OCI-M1 (cell line): ENCODE measurements at regions not wholly inside any gene's neighbourhood (a gene's known extent, or its start where the extent isn't known, plus 50 kb on each side); places are given as distances from the start of the nearest gene placed in this dataset.
"Not testable (repeated sequence)": the region's sequence is repeated elsewhere in the genome, so short reads cannot be mapped to it uniquely, and the experiment has no call there.

Experiments
- DNase-seq: peaks from one replicate; lab custom pipeline; 2025; lab: John Stamatoyannopoulos, UW

DNA sequence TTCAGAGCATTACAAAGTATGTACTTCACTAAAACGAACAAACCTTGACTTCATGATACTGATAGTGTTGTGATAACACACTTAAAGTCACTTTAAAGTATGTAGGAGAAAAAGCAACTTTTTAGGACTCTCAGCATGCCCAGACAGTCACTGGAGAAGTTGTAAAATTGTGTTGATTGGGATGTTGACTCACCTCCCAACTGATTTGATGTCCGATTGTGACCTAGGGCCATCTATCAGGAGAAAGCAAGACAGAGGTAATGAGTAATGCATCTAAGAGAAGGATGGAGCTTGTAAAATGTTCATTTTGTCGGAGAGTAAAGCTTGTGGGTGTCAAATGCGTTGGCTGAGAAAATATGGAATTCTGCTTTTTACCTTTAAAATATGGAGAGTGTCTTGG, 135.4 kb upstream of the SEMA3D start:
- no peak for DNase-seq

DNA sequence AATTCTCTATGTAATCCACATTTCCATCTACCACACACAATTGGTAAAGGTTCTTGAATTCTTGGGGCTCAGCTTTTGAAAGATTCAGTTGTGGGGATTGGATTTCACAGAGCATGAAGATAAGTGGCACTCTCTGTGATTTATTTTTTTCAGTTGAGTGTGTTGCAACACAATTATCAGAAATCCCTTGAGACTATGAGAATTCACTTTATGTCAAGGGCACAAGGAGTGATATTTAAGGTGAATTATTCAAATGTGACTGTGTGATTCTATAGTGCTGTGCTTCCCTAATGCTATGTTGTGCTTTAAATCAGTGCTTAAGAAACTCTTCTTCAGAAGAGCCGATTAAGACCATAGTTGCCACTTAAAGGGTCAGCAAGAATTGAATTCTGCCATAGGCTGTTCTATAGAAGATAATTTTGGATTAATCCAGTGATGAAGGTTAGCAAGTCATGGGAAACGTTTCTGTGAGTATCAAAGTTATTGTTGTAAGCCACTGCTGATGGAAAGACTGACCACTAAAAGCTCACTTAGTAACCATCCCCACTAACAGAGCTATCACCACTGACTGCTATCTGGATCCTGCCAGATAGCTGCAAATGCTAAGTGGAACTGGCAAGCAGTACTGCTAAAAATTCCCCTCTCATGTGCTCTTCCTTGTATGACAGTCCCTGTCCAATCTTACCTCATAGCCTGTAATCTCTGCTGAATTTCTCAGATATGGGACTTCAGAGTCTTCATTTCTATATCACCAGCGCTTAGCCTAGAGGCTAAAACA, 134.0 kb upstream of the SEMA3D start:
- DNase-seq = peak; percentile 49

DNA sequence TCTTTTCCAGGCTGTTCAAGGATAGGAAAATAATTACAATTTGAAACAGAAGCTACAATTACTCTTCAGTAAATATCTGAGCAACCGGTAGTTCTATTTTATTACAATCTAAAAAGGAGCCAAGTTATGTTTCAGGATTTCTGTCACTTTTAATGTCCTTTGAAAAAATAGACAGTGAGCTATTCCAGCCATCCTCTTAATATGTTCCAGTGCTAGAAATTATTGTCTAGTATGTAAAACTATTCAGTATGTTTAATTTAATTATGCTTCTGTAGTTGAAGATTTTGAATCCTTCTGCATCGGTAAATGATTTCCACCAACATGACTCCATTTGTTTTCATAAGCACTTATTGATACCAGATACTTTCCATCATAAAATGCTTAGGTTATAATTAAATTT, 129.6 kb upstream of the SEMA3D start:
- no peak for DNase-seq

DNA sequence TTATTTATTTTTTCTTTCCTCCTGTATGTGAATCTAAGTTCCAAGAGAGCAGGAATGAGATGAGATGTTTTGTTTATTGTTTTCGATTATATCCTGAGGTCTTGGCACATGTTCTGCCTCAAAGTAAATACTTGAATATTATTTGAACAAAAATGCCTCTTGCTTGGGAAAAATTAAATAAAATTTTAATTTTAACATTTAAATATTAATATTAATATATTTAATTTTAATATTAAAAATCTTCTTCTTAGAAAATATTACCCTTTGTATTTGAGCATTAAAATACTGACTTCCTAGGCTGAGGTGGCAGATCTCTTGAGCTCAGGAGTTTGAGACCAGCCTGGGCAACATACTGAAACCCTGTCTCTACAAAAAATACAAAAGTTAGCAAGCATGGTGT, 123.4 kb upstream of the SEMA3D start:
- DNase-seq = no peak

DNA sequence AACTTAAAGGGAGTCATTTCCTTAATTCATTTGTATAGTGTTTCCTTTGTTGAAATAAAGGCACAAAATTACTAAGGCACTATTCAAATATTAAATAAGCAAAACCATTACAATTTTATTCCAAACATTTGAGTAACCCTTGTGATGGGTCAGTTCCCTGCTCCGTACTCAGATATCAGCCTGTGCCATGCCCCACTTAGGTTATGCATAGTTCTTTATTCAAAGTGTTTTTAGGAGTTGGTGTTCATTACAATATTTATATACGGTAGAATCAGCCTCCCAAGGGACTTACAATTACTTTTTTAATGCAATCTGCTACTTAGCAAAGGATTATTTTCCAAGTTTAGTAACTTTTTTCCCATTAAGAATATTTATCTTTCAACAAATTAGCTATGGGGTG, 119.3 kb upstream of the SEMA3D start:
- no peak for DNase-seq

DNA sequence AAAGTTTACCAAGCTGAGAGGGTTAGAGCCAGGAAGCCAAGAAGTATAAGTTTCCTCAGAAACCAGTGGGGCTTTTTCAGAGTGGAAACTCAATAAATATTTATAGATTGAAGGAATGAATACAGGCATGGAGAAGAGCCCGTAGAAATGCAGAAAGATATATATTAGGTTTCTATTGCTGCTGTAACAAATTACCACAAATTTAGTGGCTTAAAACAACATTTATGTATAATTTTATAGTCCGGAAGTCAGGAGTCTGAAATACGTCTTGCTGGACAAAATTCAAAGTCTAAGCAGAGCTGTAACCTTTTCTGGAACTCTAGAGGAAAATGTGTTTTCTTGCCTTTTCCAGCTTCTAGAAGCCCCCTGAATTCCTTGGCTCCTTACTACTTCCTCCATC, 107.3 kb upstream of the SEMA3D start:
- no peak for DNase-seq

DNA sequence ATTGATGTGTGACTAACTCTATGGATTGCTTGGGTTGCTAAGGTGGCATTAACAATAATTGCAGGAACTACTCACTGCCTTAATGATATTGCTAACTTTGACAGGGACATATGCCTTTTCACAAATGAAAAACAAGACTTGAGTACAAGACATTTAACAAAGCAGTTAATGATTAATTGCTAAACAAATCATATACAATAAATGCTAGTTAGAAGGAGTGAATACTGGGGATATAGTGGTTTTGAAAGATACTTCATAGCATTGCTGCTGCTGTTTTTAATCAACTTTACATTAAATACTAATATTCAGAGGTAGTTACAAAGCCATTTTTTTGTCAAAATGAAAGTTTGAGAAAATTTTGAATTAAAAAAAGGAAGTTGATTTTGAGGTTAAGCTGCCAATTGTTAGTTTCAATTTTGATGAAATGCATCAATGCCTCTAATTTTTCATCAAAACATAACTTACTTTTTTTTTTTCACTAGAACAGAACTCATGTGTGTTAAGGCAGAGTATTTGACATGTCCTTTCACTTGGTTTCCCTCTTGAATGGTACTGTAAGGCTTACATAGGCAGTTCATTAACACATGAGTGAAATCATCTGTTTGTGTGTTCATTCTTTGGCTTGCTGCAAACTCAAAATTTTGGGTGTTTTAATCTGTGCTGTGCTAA, 106.2 kb upstream of the SEMA3D start:
- DNase-seq = peak; percentile 48

DNA sequence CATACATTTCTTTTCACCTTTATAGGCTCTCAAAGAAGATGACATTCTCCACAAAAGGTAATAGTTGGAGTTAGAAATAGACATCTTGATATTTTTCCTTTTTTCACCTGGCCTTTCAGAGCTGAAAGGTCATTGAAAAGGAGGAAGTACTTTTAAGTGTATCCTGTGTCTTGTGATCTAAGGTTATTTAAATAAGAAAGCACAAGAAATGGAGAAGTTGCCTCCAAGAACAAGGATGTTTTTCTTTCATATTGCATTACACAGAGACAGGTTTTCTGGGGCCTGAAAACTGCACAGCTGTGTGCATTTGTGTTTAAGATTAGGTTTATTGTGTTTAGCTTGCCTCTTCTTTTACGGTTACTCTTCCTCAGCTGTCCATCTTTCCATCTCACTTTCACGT, 103.4 kb upstream of the SEMA3D start:
- peak; percentile 80 for DNase-seq

DNA sequence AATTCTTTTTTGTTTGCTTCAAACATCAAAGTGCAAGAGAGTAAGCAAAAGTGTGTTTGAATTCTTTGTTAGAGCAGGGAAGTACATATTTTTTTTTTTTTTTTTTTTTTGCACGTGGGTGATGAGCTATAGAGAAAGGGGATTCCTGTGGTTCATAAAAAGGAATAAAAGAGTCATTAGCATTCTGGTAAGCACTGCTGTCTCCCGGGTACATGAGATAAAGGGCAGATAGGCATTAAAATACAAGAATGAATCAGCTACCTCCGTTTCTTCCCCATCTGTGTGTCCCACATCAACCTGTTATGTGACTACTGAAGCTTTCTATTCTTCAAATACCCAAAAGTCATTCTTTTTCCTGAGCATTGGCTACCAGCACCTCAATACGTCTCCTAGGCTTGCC, 102.4 kb upstream of the SEMA3D start:
- DNase-seq = peak; percentile 46

DNA sequence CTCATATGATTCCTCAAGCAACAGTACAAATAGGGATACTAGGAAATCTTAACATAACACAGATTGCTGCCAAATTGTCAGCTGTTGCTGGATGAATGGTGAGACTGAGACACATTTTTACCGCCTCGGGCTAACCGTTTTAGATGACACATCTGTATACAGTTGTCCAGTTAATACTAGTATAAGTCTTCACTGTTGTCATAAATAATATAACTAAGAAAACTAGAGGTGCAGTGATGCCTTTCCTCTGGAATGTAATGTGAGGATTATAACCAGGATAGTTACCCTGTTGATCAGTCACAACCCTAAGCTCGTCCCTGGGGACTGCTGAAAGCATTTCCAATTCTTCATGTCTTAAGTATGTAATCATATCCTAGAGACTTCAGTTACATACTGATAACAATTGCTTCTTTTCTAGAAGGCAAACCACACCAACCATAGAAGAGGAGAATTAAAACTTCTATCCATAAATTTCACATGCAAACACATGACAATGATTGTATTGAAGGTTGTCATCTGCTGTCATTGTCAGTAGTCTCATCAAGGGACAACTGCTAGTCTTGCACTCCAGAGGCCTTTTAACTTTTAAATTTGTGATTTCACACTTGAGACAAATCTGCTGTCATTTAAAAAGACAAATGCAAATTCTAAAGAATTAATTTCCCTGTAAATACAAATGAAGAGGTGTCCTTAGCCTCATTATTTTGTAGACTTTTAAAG, 100.4 kb upstream of the SEMA3D start:
- DNase-seq = peak; percentile 16

DNA sequence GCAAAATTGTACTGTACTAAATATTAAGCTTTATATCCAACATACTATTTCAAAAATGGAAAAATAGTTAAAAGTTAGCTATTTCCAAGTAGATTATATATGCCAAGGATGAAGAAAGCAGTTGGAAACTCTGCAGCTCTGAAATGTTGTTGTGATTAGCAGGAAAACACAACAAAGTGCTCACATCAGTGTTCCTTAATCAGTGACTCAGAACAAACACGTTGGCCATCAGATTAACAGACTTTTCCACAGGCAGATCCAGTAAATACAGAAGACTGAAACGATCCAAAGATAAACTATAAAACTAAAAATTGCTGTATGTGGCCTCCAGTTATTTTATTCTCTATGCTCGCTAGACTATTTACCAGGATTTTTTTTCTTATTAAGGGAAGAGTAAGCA, 99.6 kb upstream of the SEMA3D start:
- no peak for DNase-seq

DNA sequence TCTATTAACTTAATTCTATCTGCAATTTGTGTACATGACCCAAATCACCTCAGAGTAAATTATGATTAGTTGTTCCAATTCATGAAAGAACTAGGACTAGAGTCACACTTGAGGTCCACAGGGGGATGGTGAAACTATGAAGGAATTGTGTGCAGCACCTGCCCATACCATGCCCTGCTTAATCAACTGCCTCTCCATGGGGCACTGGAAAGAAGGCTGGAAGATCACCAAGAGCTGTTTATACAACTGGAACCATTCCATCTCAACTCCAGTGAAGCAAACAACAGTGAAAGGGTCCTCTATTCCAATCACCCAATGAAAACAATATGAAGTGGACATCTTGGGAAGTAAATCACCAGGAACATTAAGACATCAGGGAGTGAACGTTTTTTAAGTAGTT, 98.7 kb upstream of the SEMA3D start:
- no peak for DNase-seq

DNA sequence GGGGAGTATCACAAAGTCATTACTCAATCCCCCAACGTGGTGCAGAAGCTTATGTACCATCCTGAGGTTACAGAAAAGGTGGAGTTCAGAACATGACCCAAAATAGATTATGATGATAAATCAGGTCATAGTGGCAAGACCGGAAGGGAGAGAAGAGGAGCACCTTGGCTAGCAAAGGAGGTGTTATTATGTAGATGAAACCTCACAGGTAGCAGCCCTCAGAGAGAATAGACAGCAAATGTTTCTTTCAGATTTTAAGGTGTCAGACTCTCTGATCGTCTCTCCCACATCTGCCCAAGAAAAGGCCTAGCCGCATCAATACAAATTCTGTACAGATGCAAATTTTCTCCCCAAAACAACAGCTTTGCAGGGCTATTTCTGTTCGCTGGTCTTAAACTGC, 88.3 kb upstream of the SEMA3D start:
- no peak for DNase-seq

DNA sequence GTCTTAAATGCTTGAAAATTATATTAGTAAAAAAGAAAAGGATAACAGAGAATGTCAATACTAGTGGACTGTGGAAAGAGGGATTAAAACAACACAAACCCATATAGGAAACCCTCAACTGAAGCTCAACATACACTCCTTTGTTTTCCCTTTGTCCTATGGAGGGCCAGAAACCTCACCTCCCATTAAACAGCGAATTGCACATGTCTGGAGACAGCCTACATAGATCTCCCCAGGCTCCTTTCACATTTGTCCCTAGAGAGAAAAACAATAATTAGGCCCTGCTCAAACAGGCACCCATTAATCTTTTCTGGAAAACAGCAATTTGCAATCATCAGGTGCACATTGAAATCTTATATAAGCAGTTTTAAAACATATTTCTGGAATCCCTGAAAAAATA, 87.6 kb upstream of the SEMA3D start:
- no peak for DNase-seq

DNA sequence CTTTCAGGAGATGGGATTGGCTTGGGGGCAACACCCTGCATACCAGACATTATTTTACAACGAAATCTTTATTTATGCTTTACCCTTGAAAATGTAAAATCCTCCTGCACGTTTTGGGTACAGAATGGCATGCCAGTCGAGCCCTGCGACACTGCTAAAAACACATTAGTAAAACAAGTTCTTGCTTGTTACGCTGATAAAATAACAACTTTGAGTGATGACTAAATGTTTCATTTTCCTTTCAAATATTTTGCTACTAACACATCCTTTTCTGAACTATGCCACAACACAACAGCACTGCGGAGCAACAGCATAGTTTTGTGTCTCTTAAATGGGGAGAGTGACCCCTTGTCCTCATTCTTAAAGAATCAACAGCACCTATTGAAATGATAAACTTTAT, 76.0 kb upstream of the SEMA3D start:
- no peak for DNase-seq

DNA sequence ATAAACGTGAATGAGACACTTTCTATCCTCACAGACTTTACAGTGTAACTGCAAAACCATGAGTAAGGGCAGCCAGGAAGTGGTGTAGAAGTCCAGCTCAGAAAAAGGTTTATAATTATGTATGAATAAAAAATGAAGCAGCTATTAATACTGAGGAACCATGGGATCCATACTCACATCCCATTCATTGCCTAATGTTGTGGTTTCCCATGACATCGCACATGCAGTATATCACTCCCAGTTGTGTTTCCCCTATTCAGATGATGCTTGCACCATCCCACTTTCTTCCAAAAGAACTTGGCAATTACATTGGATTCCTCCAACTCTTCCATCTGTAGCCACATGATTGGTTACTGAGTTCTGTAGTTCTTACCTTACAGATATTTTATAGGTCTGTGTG, 74.5 kb upstream of the SEMA3D start:
- DNase-seq = no peak

DNA sequence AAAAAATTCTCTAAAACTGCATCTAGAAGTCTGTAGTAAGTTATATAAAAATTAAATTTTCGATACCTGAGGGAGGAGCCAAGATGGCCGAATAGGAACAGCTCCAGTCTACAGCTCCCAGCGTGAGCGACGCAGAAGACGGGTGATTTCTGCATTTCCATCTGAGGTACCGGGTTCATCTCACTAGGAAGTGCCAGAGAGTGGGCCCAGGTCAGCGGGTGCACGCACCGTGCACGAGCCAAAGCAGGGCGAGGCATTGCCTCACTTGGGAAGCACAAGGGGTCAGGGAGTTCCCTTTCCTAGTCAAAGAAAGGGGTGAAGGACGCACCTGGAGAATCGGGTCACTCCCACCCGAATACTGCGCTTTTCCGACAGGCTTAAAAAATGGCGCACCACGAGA, 62.9 kb upstream of the SEMA3D start:
- DNase-seq = not testable (repeated sequence)

DNA sequence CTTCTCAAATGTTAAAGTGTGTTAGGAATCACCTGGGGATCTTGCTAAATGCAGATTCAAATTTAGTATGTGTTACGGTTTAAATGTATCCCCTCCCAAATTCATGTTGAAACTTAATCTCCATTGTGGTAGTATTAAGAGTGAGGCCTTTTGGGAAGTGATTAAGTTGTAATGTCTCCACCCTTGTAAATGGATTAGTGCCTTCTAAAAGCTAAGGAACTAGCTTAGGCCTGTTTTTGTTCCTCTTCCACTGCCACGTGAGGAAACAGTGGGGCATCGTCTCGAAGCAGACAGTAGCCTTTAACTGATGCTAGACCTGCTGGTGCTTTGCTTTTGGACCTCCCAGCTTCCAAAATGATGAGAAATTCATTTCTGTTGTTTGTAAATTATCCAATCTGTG, 52.3 kb upstream of the SEMA3D start:
- DNase-seq = no peak

DNA sequence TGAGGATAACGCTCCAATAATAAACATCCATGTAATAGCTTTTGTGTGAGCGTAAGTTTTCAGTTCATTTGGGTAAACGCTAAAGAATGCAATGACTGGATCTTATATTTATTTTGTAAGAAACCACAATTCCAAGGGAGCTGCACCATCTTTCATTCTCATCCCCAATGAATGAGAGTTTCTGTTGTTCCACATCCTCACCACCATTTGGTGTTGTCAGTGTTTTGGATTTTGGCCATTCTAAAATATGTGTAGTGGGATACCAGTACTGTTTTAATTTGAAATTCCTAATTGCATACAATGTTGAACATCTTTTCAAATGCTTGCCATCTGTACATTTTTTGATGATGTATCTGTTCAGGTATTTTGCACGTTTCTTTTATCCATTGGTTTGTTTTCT, 50.9 kb upstream of the SEMA3D start:
- no peak for DNase-seq
